ENCODE measurements at regions not wholly inside any gene's neighbourhood (a gene's known extent, or its start where the extent isn't known, plus 50 kb on each side); places are given as distances from the start of the nearest gene placed in this dataset.

- TF ChIP-seq EZH2phosphoT487 (IDR thresholded peaks at IDR 0.05; ENCODE audit: borderline replicate concordance, low read depth) (no peak), SIN3A (IDR thresholded peaks at IDR 0.05; ENCODE audit: borderline replicate concordance, low read depth, low read length) (peak; percentile 63; the same call in 1 of the 2 replicates), TEAD4 (IDR thresholded peaks at IDR 0.05; ENCODE audit: borderline replicate concordance, insufficient read depth) (0 out of 2 replicates have a peak, but pooled peaks have one; percentile 12), TAF1 (IDR thresholded peaks at IDR 0.05; ENCODE audit: borderline replicate concordance, low read depth, low read length) (no peak), GATA2 (CRISPR knock-in tag; IDR thresholded peaks at IDR 0.05) (no peak), RXRA (IDR thresholded peaks at IDR 0.05; ENCODE audit: borderline replicate concordance, low read depth) (peak; percentile 88), EP300 (IDR thresholded peaks at IDR 0.05; ENCODE audit: borderline replicate concordance in 1 of 2, low read depth in 1 of 2, low read length in 1 of 2) (peak in 1 of 2 experiments; percentile 81; a peak in 1 of 4 replicates)
- TF ChIP-seq, protein P1, sequence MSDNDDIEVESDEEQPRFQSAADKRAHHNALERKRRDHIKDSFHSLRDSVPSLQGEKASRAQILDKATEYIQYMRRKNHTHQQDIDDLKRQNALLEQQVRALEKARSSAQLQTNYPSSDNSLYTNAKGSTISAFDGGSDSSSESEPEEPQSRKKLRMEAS (IDR thresholded peaks at IDR 0.05; ENCODE audit: low read depth): peak; percentile 78; the same call in 1 of the 2 replicates
- TF ChIP-seq, protein P2, sequence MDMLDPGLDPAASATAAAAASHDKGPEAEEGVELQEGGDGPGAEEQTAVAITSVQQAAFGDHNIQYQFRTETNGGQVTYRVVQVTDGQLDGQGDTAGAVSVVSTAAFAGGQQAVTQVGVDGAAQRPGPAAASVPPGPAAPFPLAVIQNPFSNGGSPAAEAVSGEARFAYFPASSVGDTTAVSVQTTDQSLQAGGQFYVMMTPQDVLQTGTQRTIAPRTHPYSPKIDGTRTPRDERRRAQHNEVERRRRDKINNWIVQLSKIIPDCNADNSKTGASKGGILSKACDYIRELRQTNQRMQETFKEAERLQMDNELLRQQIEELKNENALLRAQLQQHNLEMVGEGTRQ (IDR thresholded peaks at IDR 0.05; ENCODE audit: borderline replicate concordance, low read depth, low read length): no peak
Measured at GRCh38 chr6:169070506-169071176, 183.0 kb downstream of the THBS2 start (continued).

- no peak for DNase-seq
- ChIA-PET POLR2A (no interaction called here), CTCF (interaction anchor here (1.2 kb wide), 1 partner anchor 51 kb away, joined by 3 read pairs; no protein-coding TSS in a partner anchor)
- no peaks in the 10 kb centered on the region for H3K79me2 ChIP-seq (ENCODE audit: insufficient read depth)
- no peaks in the 10 kb centered on the region for H4K20me1 ChIP-seq (ENCODE audit: insufficient read depth)
- TF ChIP-seq RFX5 (IDR thresholded peaks at IDR 0.05; ENCODE audit: low read length) (no peak), EZH2phosphoT487 (IDR thresholded peaks at IDR 0.05; ENCODE audit: borderline replicate concordance, low read depth) (no peak)
- TF ChIP-seq, protein P1 (IDR thresholded peaks at IDR 0.05; ENCODE audit: low read depth): no peak
- no peak overlapping the region for H3K4me2 ChIP-seq
- no peaks in the 10 kb centered on the region for H3K9me2 ChIP-seq
- WGBS (ENCODE audit: low lambda C conversion rate): 65% methylated on average over 7 of the region's 7 CpGs
- H3K4me1 ChIP-seq (ENCODE audit: control insufficient read depth in 1 of 2, insufficient read depth in 2 of 2, low read depth in 1 of 2, low read length in 1 of 2): peaks cover 0 to 5% of the 10 kb centered on the region in 2 experiments; a peak in 2 of 4 replicates
- no peak overlapping the region for H3K27ac ChIP-seq (ENCODE audit: low read depth in 2 of 2, low read length in 1 of 2)
- no peak overlapping the region for H2AFZ ChIP-seq (ENCODE audit: low read depth)
- H3F3A ChIP-seq (replicated peaks; ENCODE audit: insufficient read depth): peaks cover 11% of the 10 kb centered on the region
- no peaks in the 10 kb centered on the region for H3K27me3 ChIP-seq (ENCODE audit: insufficient read depth)
- H3K9ac ChIP-seq: no peak overlapping the region
- H3K36me3 ChIP-seq (replicated peaks in 1 of 2; ENCODE audit: control insufficient read depth in 1 of 2, insufficient read depth in 2 of 2, low read length in 1 of 2): no peaks in the 10 kb centered on the region
- H3K9me3 ChIP-seq: no peaks in the 10 kb centered on the region
- H3K4me3 ChIP-seq (ENCODE audit: low read depth in 2 of 2, low read length in 1 of 2): no peak overlapping the region
Measured at GRCh38 chr6:169069356-169069755, 184.3 kb downstream of the THBS2 start.

DNA sequence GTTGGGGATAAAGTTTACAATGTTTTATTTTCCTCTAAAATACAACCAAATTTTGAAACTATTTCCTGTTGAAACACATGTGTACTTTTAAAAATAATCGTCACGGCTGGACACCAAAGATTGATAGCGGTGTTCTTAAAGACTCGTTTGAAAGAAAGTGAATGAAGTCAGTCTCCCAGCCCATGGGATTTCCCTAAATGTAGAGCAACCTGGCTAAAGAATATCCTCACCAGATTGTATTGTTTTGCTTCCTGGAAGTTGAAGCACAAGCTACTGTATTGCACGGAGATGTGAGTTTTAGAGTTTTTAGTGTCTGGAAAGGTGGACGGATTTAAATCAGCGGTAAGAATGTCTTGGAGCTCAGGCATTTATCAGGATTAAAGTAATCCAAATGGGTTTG is 189.5 kb downstream of the THBS2 start:
- H3K79me2 ChIP-seq (ENCODE audit: insufficient read depth): no peaks in the 10 kb centered on the region
- no peaks in the 10 kb centered on the region for H3K36me3 ChIP-seq (replicated peaks in 1 of 2; ENCODE audit: control insufficient read depth in 1 of 2, insufficient read depth in 2 of 2, low read length in 1 of 2)
- H3F3A ChIP-seq (replicated peaks; ENCODE audit: insufficient read depth): no peaks in the 10 kb centered on the region
- ChIA-PET CTCF (interaction anchor here (0.7 kb wide), 1 partner anchor 394 kb away, joined by 3 read pairs; no protein-coding TSS in a partner anchor), POLR2A (no interaction called here)
- H4K20me1 ChIP-seq (ENCODE audit: insufficient read depth): no peaks in the 10 kb centered on the region
- H3K9me2 ChIP-seq: no peaks in the 10 kb centered on the region
- 68% methylated on average over 7 of the region's 7 CpGs for WGBS (ENCODE audit: low lambda C conversion rate)
- H3K4me1 ChIP-seq (ENCODE audit: control insufficient read depth in 1 of 2, insufficient read depth in 2 of 2, low read depth in 1 of 2, low read length in 1 of 2): no peaks in the 10 kb centered on the region
- H3K4me3 ChIP-seq (ENCODE audit: low read depth in 2 of 2, low read length in 1 of 2): no peak overlapping the region
- H3K27ac ChIP-seq (ENCODE audit: low read depth in 2 of 2, low read length in 1 of 2): no peak overlapping the region
- no peak overlapping the region for H3K9ac ChIP-seq
- no peaks in the 10 kb centered on the region for H3K27me3 ChIP-seq (ENCODE audit: insufficient read depth)
- peak overlapping the region; percentile 53 for H2AFZ ChIP-seq (ENCODE audit: low read depth)
- no peak for DNase-seq
- no peaks in the 10 kb centered on the region for H3K9me3 ChIP-seq
- H3K4me2 ChIP-seq: no peak overlapping the region
- TF ChIP-seq EZH2phosphoT487 (IDR thresholded peaks at IDR 0.05; ENCODE audit: borderline replicate concordance, low read depth) (no peak), ELF1 (IDR thresholded peaks at IDR 0.05) (no peak), USF1 (IDR thresholded peaks at IDR 0.05; ENCODE audit: borderline replicate concordance, low read depth) (no peak), MEF2A (IDR thresholded peaks at IDR 0.05; ENCODE audit: borderline replicate concordance, low read depth) (no peak), YY1 (IDR thresholded peaks at IDR 0.05; ENCODE audit: low read depth) (no peak), CHD2 (IDR thresholded peaks at IDR 0.05; ENCODE audit: low read length, partially characterized antibody) (no peak)
- TF ChIP-seq, protein P3, sequence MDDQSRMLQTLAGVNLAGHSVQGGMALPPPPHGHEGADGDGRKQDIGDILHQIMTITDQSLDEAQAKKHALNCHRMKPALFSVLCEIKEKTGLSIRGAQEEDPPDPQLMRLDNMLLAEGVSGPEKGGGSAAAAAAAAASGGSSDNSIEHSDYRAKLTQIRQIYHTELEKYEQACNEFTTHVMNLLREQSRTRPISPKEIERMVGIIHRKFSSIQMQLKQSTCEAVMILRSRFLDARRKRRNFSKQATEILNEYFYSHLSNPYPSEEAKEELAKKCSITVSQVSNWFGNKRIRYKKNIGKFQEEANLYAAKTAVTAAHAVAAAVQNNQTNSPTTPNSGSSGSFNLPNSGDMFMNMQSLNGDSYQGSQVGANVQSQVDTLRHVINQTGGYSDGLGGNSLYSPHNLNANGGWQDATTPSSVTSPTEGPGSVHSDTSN (IDR thresholded peaks at IDR 0.05): no peak
- TF ChIP-seq, protein P2 (IDR thresholded peaks at IDR 0.05; ENCODE audit: borderline replicate concordance, low read depth, low read length): no peak
- TF ChIP-seq, protein P4, sequence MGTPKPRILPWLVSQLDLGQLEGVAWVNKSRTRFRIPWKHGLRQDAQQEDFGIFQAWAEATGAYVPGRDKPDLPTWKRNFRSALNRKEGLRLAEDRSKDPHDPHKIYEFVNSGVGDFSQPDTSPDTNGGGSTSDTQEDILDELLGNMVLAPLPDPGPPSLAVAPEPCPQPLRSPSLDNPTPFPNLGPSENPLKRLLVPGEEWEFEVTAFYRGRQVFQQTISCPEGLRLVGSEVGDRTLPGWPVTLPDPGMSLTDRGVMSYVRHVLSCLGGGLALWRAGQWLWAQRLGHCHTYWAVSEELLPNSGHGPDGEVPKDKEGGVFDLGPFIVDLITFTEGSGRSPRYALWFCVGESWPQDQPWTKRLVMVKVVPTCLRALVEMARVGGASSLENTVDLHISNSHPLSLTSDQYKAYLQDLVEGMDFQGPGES (IDR thresholded peaks at IDR 0.05; ENCODE audit: low read depth, low read length): no peak
- TF ChIP-seq, protein P1 (IDR thresholded peaks at IDR 0.05; ENCODE audit: low read depth): no peak
